NCI-H82 treated with DMSO at 0.1 percent for 48 hours (cell line): ENCODE measurements at regions not wholly inside any gene's neighbourhood (a gene's known extent, or its start where the extent isn't known, plus 50 kb on each side); places are given as distances from the start of the nearest gene placed in this dataset.

Experiments
- DNase-seq: peaks from one replicate; lab custom pipeline; 2025; ENCODE audit not compliant: unreplicated experiment; lab: John Stamatoyannopoulos, UW

- no peak for DNase-seq
These were observed 70.4 kb downstream of the RCN1 start for GRCh38 chr11:32161293-32161692.

GRCh38 chr11:32162351-32162750 is 71.5 kb downstream of the RCN1 start:
- no peak for DNase-seq

GRCh38 chr11:32162906-32163305 is 72.0 kb downstream of the RCN1 start:
- no peak for DNase-seq

GRCh38 chr11:32163557-32163956 is 72.7 kb downstream of the RCN1 start:
- DNase-seq, result no peak

- no peak for DNase-seq
These were observed 74.0 kb downstream of the RCN1 start for GRCh38 chr11:32164836-32165235.

- no peak for DNase-seq
These were observed 78.0 kb downstream of the RCN1 start for GRCh38 chr11:32168924-32169323.

GRCh38 chr11:32171445-32171844 is 80.6 kb downstream of the RCN1 start:
- no peak for DNase-seq

GRCh38 chr11:32172041-32172847 is 81.4 kb downstream of the RCN1 start:
- no peak for DNase-seq

- peak; percentile 49 for DNase-seq
These were observed 82.3 kb downstream of the RCN1 start for GRCh38 chr11:32172848-32173834.

GRCh38 chr11:32173977-32174376 is 83.1 kb downstream of the RCN1 start:
- DNase-seq, result no peak

GRCh38 chr11:32176223-32176934 is 85.5 kb downstream of the RCN1 start:
- peak; percentile 86 for DNase-seq

- no peak for DNase-seq
These were observed 87.8 kb downstream of the RCN1 start for GRCh38 chr11:32178692-32179091.

- no peak for DNase-seq
These were observed 92.6 kb downstream of the RCN1 start for GRCh38 chr11:32183512-32183911.

GRCh38 chr11:32184041-32184722 is 93.3 kb downstream of the RCN1 start:
- DNase-seq, result no peak

GRCh38 chr11:32184723-32185376 is 94.0 kb downstream of the RCN1 start:
- DNase-seq, result no peak

- DNase-seq, result no peak
These were observed 95.2 kb downstream of the RCN1 start for GRCh38 chr11:32186118-32186517.

GRCh38 chr11:32187111-32187510 is 96.2 kb downstream of the RCN1 start:
- no peak for DNase-seq

GRCh38 chr11:32188785-32189184 is 97.9 kb downstream of the RCN1 start:
- no peak for DNase-seq

GRCh38 chr11:32196137-32196536 is 105.3 kb downstream of the RCN1 start:
- DNase-seq, result no peak

GRCh38 chr11:32198053-32198452 is 107.2 kb downstream of the RCN1 start:
- DNase-seq, result no peak
